Islet precursor cell (in vitro differentiated cells): ENCODE measurements at regions not wholly inside any gene's neighbourhood (a gene's known extent, or its start where the extent isn't known, plus 50 kb on each side); places are given as distances from the start of the nearest gene placed in this dataset.
"Not testable (repeated sequence)": the region's sequence is repeated elsewhere in the genome, so short reads cannot be mapped to it uniquely, and the experiment has no call there.

Experiments used
- DNase-seq: peaks from one replicate; pipeline ENCODE4 v3.0.0-alpha.2; 2018

- peak; percentile 87 for DNase-seq
Measured at GRCh38 chr5:110258460-110259216, 467.8 kb downstream of the TMEM232 start.

GRCh38 chr5:110262749-110263148 lies 463.7 kb downstream of the TMEM232 start:
- no peak for DNase-seq

- no peak for DNase-seq
Measured at GRCh38 chr5:110264661-110265060, 461.8 kb downstream of the TMEM232 start.

GRCh38 chr5:110265162-110265561 lies 461.3 kb downstream of the TMEM232 start:
- DNase-seq: no peak

- no peak for DNase-seq
Measured at GRCh38 chr5:110267714-110268113, 458.8 kb downstream of the TMEM232 start.

GRCh38 chr5:110268283-110268682 lies 458.2 kb downstream of the TMEM232 start:
- DNase-seq: no peak

- DNase-seq: no peak
Measured at GRCh38 chr5:110268985-110269384, 457.5 kb downstream of the TMEM232 start.

- no peak for DNase-seq
Measured at GRCh38 chr5:110269478-110270142, 456.9 kb downstream of the TMEM232 start.

GRCh38 chr5:110275878-110276277 lies 450.6 kb downstream of the TMEM232 start:
- no peak for DNase-seq

GRCh38 chr5:110278449-110278848 lies 448.0 kb downstream of the TMEM232 start:
- not testable (repeated sequence) for DNase-seq

GRCh38 chr5:110284121-110284520 lies 442.4 kb downstream of the TMEM232 start:
- DNase-seq: not testable (repeated sequence)

- no peak for DNase-seq
Measured at GRCh38 chr5:110288766-110289511, 437.5 kb downstream of the TMEM232 start.

GRCh38 chr5:110289512-110289810 lies 437.0 kb downstream of the TMEM232 start:
- no peak for DNase-seq

- DNase-seq: no peak
Measured at GRCh38 chr5:110290542-110290941, 435.9 kb downstream of the TMEM232 start.

- no peak for DNase-seq
Measured at GRCh38 chr5:110294281-110294680, 432.2 kb downstream of the TMEM232 start.

- no peak for DNase-seq
Measured at GRCh38 chr5:110297152-110297670, 429.3 kb downstream of the TMEM232 start.

- DNase-seq: no peak
Measured at GRCh38 chr5:110304176-110304575, 422.3 kb downstream of the TMEM232 start.

GRCh38 chr5:110306650-110307049 lies 419.8 kb downstream of the TMEM232 start:
- DNase-seq: no peak

GRCh38 chr5:110309222-110309621 lies 417.2 kb downstream of the TMEM232 start:
- DNase-seq: no peak

- not testable (repeated sequence) for DNase-seq
Measured at GRCh38 chr5:110316566-110316965, 409.9 kb downstream of the TMEM232 start.

- DNase-seq: no peak
Measured at GRCh38 chr5:110321117-110321516, 405.4 kb downstream of the TMEM232 start.

GRCh38 chr5:110323357-110323756 lies 403.1 kb downstream of the TMEM232 start:
- no peak for DNase-seq

- DNase-seq: no peak
Measured at GRCh38 chr5:110323832-110324231, 402.6 kb downstream of the TMEM232 start.

GRCh38 chr5:110324876-110325275 lies 401.6 kb downstream of the TMEM232 start:
- DNase-seq: no peak
